ENCODE measurements at regions not wholly inside any gene's neighbourhood (a gene's known extent, or its start where the extent isn't known, plus 50 kb on each side); places are given as distances from the start of the nearest gene placed in this dataset.

- TF ChIP-seq, protein P1, sequence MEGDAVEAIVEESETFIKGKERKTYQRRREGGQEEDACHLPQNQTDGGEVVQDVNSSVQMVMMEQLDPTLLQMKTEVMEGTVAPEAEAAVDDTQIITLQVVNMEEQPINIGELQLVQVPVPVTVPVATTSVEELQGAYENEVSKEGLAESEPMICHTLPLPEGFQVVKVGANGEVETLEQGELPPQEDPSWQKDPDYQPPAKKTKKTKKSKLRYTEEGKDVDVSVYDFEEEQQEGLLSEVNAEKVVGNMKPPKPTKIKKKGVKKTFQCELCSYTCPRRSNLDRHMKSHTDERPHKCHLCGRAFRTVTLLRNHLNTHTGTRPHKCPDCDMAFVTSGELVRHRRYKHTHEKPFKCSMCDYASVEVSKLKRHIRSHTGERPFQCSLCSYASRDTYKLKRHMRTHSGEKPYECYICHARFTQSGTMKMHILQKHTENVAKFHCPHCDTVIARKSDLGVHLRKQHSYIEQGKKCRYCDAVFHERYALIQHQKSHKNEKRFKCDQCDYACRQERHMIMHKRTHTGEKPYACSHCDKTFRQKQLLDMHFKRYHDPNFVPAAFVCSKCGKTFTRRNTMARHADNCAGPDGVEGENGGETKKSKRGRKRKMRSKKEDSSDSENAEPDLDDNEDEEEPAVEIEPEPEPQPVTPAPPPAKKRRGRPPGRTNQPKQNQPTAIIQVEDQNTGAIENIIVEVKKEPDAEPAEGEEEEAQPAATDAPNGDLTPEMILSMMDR (conservative IDR thresholded peaks at IDR 0.05; ENCODE audit: low read depth in 2 of 2): no peak
- TF ChIP-seq POLR2AphosphoS5 (IDR thresholded peaks at IDR 0.05; ENCODE audit: low read depth) (no peak), JUNB (IDR thresholded peaks at IDR 0.05; ENCODE audit: unreplicated experiment) (no peak), EZH2 (IDR thresholded peaks at IDR 0.05; ENCODE audit: low read depth, unreplicated experiment) (no peak)
These were observed 137.2 kb upstream of the TAF11L2 start for GRCh38 chr5:17360879-17361278.

All from GM23338 (cell line).